Hippocampal formation (tissue), 2 donors: ENCODE measurements at regions not wholly inside any gene's neighbourhood (a gene's known extent, or its start where the extent isn't known, plus 50 kb on each side); places are given as distances from the start of the nearest gene placed in this dataset.
"Not testable (repeated sequence)": the region's sequence is repeated elsewhere in the genome, so short reads cannot be mapped to it uniquely, and the experiment has no call there.

Source experiments
- DNase-seq, 2 donors: peaks; one replicate each; lab custom pipeline; 2025; lab: John Stamatoyannopoulos, UW

- no peak for DNase-seq
Observed at GRCh38 chr22:49394116-49394785, 433.4 kb downstream of the BRD1 start.

DNA sequence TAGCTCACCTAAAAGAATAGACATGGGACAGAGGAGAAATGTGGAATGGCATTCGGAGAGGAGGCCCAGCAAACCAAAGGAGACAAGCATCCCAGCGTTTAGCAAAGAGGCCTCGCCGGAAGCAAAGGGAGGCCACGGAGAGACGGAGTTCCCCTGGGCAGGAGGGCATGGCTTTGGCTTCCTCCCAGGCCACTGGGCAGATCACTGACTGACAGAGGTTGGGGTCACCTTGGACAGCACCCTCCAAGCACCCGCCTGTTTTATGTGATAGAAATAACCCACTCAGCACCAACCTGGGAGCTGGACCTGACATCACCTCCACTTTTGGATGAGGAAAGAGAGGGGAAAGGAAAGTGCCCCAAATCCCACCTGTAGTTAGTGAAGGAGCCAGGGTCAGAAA is 434.1 kb downstream of the BRD1 start:
- no peak for DNase-seq

GRCh38 chr22:49392841-49393510 is 434.7 kb downstream of the BRD1 start:
- no peak for DNase-seq

- DNase-seq = no peak
Observed at GRCh38 chr22:49392247-49392646, 435.4 kb downstream of the BRD1 start.

DNA sequence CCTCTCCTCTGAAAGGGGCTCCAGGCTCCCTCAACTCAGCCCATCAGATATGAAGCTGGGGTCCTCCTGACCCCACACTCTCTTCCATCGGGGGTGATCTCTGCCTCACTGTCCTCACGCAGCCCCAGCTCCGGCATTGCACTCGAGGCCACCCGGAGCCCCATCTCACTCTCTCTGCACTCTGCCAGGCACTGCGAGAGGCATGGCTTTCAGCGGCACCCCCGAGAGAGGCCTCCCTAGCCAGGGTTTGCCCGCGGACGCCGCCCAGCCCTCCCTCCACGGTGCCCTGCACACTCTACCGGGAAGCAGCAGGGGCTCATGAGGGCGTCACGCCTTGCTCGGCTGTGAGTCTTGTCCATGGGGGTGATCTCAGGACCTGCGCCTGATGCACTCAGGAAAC is 436.2 kb downstream of the BRD1 start:
- no peak for DNase-seq

- no peak for DNase-seq
Observed at GRCh38 chr22:49390954-49391353, 436.7 kb downstream of the BRD1 start.

DNA sequence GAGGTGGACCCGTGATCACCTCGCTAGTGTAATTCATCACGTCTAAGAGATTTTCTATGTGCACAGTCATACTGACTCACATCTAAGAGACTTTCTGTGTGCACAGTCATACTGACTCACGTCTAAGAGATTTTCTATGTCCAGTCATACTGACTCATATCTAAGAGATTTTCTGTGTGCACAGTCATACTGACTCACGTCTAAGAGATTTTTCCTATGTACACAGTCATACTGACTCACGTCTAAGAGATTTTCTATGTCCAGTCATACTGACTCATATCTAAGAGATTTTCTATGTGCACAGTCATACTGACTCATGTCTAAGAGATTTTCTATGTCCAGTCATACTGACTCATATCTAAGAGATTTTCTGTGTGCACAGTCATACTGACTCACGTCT is 443.8 kb downstream of the BRD1 start:
- DNase-seq = not testable (repeated sequence)

DNA sequence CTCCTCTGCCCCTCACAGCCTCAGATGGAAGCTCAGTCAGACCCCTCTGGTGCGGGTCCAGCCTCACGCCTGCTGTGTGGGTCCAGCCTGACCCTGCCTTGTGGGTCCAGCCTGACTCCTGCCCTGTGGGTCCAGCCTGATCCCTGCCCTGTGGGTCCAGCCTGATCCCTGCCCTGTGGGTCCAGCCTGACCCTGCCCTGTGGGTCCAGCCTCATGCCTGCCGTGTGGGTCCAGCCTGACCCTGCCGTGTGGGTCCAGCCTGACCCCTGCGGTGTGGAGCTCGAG is 445.3 kb downstream of the BRD1 start:
- no peak for DNase-seq

- no peak for DNase-seq
Observed at GRCh38 chr22:49381595-49382450, 445.9 kb downstream of the BRD1 start.

DNA sequence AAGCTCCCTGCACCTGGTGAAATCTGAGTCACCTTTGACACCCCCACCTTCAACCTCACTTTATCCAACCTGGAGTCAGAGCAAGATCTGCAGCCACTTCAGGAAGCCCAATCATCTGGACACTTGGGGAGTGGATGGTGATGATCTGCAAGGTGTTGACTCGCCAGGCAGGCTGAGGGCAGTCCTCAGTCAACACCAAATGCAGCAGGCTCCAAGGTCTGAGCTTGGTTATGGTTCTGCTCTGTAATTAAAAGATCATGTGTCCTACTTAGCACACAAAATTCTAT is 446.9 kb downstream of the BRD1 start:
- no peak for DNase-seq

DNA sequence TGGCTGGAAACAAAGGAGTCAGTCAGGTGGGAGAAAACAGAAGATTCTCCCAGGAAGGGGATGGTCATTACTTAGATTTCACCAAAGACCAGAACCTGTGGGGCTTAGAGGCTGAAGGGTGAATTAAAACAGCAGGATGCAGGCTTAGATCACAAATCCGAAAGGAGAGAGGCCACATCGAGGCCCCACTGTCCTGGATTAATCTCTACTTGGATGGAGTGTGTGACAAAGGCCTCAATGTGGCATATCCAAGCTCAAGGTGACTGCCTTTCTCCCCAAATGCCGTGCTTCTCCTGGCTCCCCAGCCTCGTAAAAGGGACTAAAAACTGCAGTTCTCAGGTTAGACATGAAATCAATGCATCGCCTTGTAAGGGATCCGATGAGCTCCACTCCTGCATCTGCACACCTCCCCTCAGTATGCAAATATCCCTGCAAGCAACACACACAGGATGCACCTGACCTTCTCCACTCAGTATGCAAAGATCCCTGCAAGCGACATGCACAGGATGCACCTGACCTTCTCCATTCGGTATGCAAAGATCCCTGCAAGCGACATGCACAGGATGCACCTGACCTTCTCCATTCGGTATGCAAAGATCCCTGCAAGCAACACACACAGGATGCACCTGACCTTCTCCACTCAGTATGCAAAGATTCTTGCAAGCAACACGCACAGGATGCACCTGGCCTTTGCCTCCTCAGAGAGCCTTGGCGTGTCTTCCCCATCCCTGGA is 447.4 kb downstream of the BRD1 start:
- no peak for DNase-seq

- DNase-seq = no peak
Observed at GRCh38 chr22:49377306-49377705, 450.4 kb downstream of the BRD1 start.

GRCh38 chr22:49373801-49374226 is 453.9 kb downstream of the BRD1 start:
- no peak for DNase-seq

DNA sequence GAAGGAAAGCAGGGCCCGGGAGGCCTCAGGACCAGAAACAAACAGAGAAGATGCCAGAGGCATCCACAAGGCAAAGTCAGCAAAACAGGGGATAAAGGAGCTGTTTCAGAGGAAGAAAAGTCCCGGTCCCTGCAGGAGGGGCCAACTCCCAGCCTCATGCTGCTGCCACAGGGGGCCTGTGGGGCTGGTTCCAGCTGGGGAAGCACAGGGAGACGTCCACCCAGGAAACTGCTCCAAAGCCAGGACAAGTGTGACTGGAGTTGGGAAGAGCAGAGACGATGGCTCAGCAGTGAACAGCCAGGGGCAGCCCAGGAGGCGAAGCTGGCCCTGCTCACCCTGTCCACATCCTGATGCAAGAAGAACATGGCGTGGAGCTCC is 454.4 kb downstream of the BRD1 start:
- DNase-seq = no peak

DNA sequence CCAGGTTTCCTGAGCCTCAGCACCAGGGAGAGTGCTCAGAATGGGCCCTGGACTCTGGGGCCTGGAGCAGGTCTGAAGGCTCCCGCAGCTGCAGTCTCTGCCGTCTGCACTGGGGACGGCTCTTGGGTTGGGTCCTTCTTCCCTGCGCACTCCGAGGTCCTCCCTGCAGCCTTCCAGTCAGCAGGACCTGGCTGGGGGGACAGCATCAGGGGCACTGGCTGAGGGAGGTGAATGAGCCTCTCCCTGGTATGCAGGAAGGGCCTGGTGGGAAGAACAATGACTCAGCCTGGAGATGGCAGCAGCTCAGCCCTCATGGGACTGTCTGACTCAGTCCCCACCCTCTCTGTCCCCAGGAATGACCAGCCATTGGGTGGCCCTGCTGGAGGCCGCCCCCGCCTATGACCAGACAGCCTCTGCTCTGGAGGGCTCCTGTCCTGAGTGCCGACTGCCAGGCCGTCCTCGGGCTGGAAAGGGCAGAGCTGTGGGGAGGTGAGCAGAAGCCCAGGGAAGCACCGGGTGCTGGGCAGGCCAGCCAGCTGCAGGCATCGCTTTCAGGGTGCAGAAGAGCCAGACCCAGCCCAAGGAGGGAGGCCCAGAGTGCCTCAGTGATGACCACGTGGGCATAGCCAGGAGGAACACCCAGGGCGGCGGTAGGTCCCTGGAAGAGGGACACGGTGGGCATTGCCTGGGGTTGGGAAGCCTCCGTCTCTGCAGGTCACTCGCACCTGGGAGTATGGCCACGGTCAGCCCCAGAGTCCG is 455.0 kb downstream of the BRD1 start:
- DNase-seq = no peak

- no peak for DNase-seq
Observed at GRCh38 chr22:49372111-49372529, 455.6 kb downstream of the BRD1 start.

DNA sequence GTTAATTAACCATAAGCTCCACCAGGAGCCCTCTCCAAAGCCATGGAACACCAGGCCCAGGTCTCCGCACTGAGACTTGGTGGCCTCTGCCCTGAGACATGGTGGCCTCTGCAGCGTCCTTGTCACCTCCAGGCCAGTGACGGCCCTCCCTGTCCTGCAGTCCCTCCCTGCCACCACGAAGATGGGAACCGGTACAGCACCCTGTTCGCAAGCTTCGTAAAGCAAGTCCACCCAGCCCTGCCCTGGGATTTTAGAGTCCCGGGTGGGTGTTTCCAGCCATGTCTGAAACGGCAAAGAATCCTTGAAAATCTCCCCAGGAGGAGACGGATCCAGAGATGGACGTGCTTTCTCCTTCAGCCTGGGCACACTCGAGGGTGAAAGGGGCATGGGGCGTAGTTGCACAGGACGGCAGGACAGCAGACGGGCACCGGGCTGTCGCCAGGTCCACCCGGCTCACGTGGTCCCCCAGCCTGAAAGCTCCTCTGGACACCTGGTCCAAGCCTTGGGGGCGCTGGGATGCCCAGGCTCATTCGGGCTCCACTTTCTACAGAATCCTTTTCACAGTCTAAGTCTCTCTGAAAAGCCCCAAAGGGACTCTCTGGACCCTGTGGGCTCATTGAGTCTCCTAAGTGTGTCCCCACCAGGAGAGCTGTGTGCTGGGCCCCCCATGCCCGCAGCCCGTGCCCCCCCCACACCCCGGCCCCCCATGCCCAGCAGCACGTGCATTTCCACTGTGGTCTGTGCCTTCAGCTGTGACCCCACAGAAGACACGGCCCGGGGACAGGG is 456.2 kb downstream of the BRD1 start:
- DNase-seq = no peak

GRCh38 chr22:49370627-49371301 is 456.9 kb downstream of the BRD1 start:
- DNase-seq = no peak

- DNase-seq = no peak
Observed at GRCh38 chr22:49369726-49370626, 457.7 kb downstream of the BRD1 start.
